Vagina (tissue), 2 donors: ENCODE measurements at regions not wholly inside any gene's neighbourhood (a gene's known extent, or its start where the extent isn't known, plus 50 kb on each side); places are given as distances from the start of the nearest gene placed in this dataset.

Experiments
- CTCF ChIP-seq, 3 experiments: fragments of 450-650 bp in 2 of 3; fragments of 200-600 bp in 1 of 3; sonication (generic) in 1 of 3; IDR thresholded peaks; one replicate each; pipeline ENCODE4 v1.5.1; 2017 to 2019; ENCODE audit warnings: antibody characterized with exemption in 3 of 3, mild to moderate bottlenecking in 2 of 3, moderate library complexity in 2 of 3
- POLR2A ChIP-seq, 2 donors: fragments of 450-650 bp; IDR thresholded peaks; one replicate each; pipeline ENCODE4 v1.6.1; 2017; ENCODE audit warnings: antibody characterized with exemption in 2 of 2, mild to moderate bottlenecking in 2 of 2, moderate library complexity in 2 of 2
- POLR2AphosphoS5 ChIP-seq, 2 donors: sonication (generic); formaldehyde crosslinking; IDR thresholded peaks; one replicate each; pipeline ENCODE4 v1.9.0; 2017; ENCODE audit warnings: antibody characterized with exemption in 2 of 2, mild to moderate bottlenecking in 2 of 2, low read depth in 1 of 2; ENCODE audit not compliant: insufficient read depth in 1 of 2

DNA sequence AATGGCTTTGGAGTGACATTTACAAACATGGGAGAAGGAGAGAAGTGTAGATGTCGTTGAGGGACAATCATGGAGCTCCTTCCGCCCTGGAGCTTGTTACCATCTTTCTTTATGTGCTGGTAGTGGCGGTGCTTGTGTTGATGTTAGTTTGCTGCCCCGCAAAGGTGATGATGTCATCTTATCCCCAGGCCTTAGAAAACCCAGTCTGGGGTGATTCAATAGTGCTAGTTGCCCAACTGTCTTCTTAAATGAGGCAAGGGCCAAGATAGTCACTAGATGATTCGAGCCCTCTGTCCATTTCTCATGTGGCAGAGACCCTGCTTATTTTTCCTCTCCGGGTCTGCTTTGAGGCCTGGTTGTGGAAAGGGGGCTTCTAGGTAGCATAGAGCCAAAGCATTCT is 277.4 kb downstream of the CCSER2 start:
- TF ChIP-seq CTCF (IDR thresholded peaks at IDR 0.05) (no peak), POLR2A (IDR thresholded peaks at IDR 0.05) (no peak), POLR2AphosphoS5 (IDR thresholded peaks at IDR 0.05; ENCODE audit: insufficient read depth in 1 of 2, low read depth in 1 of 2) (no peak)
